Coronary artery (tissue), 2 donors: ENCODE measurements at regions not wholly inside any gene's neighbourhood (a gene's known extent, or its start where the extent isn't known, plus 50 kb on each side); places are given as distances from the start of the nearest gene placed in this dataset.

ENCODE experiments used
- DNase-seq: peaks from one replicate; pipeline ENCODE4 v3.0.0-alpha.2; 2017; ENCODE audit warnings: low spot score
- H3K27ac ChIP-seq, 2 donors: fragments of 200-600 bp; sonication (generic); one replicate each; pipeline ENCODE4 v1.5.1; 2016 to 2019
- H3K4me3 ChIP-seq: fragments of 200-600 bp; sonication (generic); 2 replicates; pipeline ENCODE4 v1.5.1; 2016; ENCODE audit warnings: mild to moderate bottlenecking, moderate library complexity
- CTCF ChIP-seq: fragments of 200-600 bp; sonication (generic); IDR thresholded peaks from one replicate; pipeline ENCODE4 v1.5.1; 2019; ENCODE audit warnings: antibody characterized with exemption

GRCh38 chr1:163013826-163014600, 55.1 kb upstream of the RGS4 start:
- no peak for TF ChIP-seq CTCF
- H3K4me3 ChIP-seq: no peak overlapping the region
- DNase-seq: no peak
- no peak overlapping the region for H3K27ac ChIP-seq

DNA sequence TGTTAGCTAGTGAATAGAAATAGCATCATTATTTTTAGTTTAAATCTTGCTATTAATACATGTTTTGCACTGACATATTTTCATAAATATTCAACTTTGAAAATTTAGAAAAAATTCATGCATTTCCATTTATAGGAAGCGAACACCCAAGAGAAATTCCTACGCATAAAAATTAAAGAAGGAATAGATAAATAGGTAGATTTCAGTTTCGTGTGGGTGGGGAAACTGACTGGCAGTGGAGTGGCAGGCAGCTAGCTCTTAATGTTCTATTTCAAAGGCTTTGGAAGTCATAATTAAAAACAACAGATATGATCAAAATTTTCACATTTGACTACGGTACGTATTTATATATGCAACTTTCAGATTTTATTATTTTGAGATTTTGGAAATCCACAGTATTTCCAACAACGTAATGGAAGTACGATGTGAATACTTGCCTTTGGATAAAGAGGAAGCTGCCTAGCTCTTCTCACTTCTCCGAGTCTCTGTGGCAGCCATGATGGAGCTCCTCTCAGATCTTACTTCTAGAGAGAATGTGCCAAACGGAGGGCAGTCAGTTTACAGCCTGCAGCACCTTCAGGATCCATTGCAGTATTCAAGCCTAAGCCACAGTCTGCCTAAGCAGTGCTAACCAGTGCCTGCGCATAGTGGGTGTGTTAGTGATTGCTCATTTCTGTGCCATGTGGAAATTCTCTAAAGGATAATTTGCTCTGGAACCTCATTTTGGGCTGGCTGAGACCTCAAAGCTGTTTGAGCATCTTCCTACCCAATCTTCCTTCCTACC, 62.9 kb upstream of the RGS4 start:
- DNase-seq: no peak
- no peak for TF ChIP-seq CTCF
- H3K27ac ChIP-seq: no peak overlapping the region
- no peak overlapping the region for H3K4me3 ChIP-seq

DNA sequence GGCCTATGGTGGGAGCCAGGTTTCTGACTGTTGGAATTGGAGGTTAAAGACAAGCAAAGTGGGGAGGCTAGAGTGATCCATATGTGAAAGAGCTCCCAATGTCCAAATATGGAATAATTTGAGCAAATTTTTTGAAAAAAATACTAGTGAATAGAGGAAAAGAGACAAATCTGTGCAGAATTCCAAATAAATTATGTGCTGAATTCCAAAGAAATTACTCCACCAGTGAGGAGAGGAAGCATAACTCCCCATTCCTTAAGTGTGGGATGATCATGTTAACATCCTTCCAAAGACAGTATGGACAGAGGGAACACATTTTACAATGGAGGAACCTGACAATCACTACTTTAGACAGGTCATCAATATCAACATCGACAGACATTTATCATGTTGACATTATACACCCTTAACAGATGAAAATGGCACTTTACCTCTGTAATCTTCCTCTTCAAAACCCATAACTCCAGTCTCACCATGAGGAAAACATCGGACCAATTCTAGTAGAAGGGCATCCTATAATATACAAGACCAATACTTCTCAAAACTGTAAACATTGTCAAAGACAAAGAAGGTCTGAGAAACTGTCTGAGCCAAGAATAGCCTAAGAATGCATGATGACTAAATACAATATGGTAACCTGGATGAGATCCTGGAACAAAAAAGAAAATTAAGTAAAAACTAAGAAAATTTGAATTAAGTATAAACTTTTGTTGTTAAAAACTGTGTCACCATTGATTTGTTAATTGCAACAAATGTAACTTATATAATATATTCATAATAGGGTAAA, 71.5 kb upstream of the RGS4 start:
- H3K27ac ChIP-seq: no peak overlapping the region
- no peak for DNase-seq
- no peak for TF ChIP-seq CTCF
- H3K4me3 ChIP-seq: no peak overlapping the region

DNA sequence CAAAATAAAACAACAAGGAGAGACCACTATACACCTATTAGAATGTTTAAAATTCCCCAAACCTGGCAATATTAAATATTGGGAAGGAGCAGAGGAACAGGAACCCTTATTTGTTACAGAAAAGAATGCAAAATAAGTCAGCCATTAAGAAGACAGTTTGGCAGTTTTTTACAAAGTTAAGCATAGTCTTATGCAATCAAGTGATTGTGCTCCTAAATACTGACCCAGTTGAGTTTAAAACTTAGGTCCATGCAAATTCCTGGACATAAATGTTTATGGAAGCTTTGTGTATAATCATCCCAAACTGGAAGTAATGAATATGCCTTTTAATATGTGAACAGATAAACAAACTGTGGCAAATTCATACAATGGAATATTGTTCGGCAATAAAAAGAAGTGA, 72.9 kb upstream of the RGS4 start:
- Histone ChIP-seq H3K4me3 (no peak overlapping the region), H3K27ac (no peak overlapping the region)
- no peak for TF ChIP-seq CTCF
- no peak for DNase-seq

DNA sequence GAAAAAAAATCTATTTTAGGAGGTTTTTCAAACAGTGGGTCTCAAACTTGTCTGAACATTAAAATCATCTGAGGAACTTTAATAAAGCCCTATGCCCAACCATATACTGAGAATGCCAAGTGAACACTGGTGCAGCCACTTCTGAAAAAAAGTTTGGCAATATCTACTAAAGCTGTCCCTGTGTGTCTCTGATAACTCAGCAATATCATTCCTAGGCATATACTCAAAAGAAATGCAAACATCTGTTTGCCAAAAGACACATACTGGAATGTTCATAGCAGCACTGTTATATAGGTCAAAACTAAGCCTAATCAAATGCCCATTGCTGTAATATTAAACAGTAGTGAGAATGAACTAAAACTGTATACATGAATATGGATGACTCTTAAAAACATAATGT, 74.2 kb upstream of the RGS4 start:
- no peak overlapping the region for H3K4me3 ChIP-seq
- TF ChIP-seq CTCF: no peak
- DNase-seq: no peak
- no peak overlapping the region for H3K27ac ChIP-seq

GRCh38 chr1:162993846-162994245, 75.3 kb upstream of the RGS4 start:
- TF ChIP-seq CTCF: no peak
- no peak for DNase-seq
- Histone ChIP-seq H3K27ac (no peak overlapping the region), H3K4me3 (no peak overlapping the region)
